H1 (cell line): ENCODE measurements at regions not wholly inside any gene's neighbourhood (a gene's known extent, or its start where the extent isn't known, plus 50 kb on each side); places are given as distances from the start of the nearest gene placed in this dataset.

Experiments used
- CTCF ChIA-PET: fragments of 300-600 bp; sonication (Branson Sonifier 250); formaldehyde crosslinking; loops from one replicate; lab custom pipeline; 2021; ENCODE audit not compliant: partially characterized antibody; lab: Charles Lee
- POLR2A ChIA-PET: fragments of 300-600 bp; sonication (Branson Sonifier 250); formaldehyde crosslinking; loops from one replicate; lab custom pipeline; 2021; ENCODE audit warnings: inconsistent platforms; ENCODE audit not compliant: partially characterized antibody; lab: Charles Lee
- DNase-seq, 2 experiments: peaks; one replicate each; pipeline versions ENCODE4 v3.0.0 to v3.0.0-alpha.2; 2010 to 2022; ENCODE audit warnings: low spot score in 2 of 2, low read depth in 1 of 2, mixed read lengths in 1 of 2
- FAIRE-seq: peaks from 2 replicates; lab custom pipeline; 2011; peaks lifted over from hg19 to GRCh38; lab: Jason Lieb, UNC
- H2AFZ ChIP-seq: 2 replicates; pipeline ENCODE4 v1.8.1; 2012; ENCODE audit warnings: low read length, inconsistent platforms
- H2AK5ac ChIP-seq: 2 replicates; pipeline ENCODE4 v1.6.1; 2013; ENCODE audit warnings: low read depth, low read length
- H2BK120ac ChIP-seq: replicated peaks from 2 replicates; pipeline ENCODE3; 2013; ENCODE audit warnings: low read depth, low read length, inconsistent platforms
- H2BK12ac ChIP-seq: 2 replicates; pipeline ENCODE4 v1.6.1; 2013; ENCODE audit warnings: low read depth, low read length
- H2BK15ac ChIP-seq: 2 replicates; pipeline ENCODE4 v1.6.1; 2013; ENCODE audit warnings: low read length
- H2BK20ac ChIP-seq: 2 replicates; pipeline ENCODE4 v1.6.1; 2013; ENCODE audit warnings: low read length
- H2BK5ac ChIP-seq: 2 replicates; pipeline ENCODE4 v1.6.1; 2013; ENCODE audit warnings: low read depth, low read length
- H3K14ac ChIP-seq: 2 replicates; pipeline ENCODE4 v1.6.1; 2013; ENCODE audit warnings: inconsistent platforms; ENCODE audit not compliant: insufficient read length
- H3K18ac ChIP-seq: 2 replicates; pipeline ENCODE4 v1.6.1; 2013; ENCODE audit warnings: low read length; ENCODE audit errors: extremely low read depth
- H3K23ac ChIP-seq: 2 replicates; pipeline ENCODE4 v1.6.1; 2013; ENCODE audit warnings: inconsistent platforms; ENCODE audit not compliant: insufficient read length
- H3K23me2 ChIP-seq: 2 replicates; pipeline ENCODE4 v1.6.1; 2013; ENCODE audit warnings: low read depth, low read length
- H3K27ac ChIP-seq: 2 replicates; pipeline ENCODE4 v1.6.1; 2011; ENCODE audit warnings: low read depth, low read length, inconsistent platforms
- H3K27me3 ChIP-seq, 4 experiments: replicated peaks in 1 of 4; 1 replicate in 1 of 4; 2 replicates in 3 of 4; pipeline versions ENCODE4 v1.6.1 to v1.8.1; 2011 to 2013; ENCODE audit warnings: low read length in 3 of 4, mild to moderate bottlenecking in 3 of 4, inconsistent platforms in 2 of 4, mixed read lengths in 2 of 4, moderate library complexity in 1 of 4; ENCODE audit not compliant: control insufficient read depth in 3 of 4, insufficient read depth in 3 of 4; ENCODE audit errors: extremely low read depth in 1 of 4
- H3K36me3 ChIP-seq, 4 experiments: 2 replicates each; pipeline versions ENCODE4 v1.6.1 to v1.8.1; 2011 to 2013; ENCODE audit warnings: mild to moderate bottlenecking in 4 of 4, low read length in 3 of 4, moderate library complexity in 2 of 4, control low read depth in 1 of 4, inconsistent platforms in 1 of 4; ENCODE audit not compliant: insufficient read depth in 4 of 4, control insufficient read depth in 2 of 4
- H3K4ac ChIP-seq: replicated peaks from 2 replicates; pipeline ENCODE3; 2013; ENCODE audit warnings: low read length, low read depth, mixed read lengths, inconsistent platforms; ENCODE audit not compliant: insufficient read length
- H3K4me1 ChIP-seq, 4 experiments: replicated peaks in 1 of 4; 1 replicate in 1 of 4; 2 replicates in 3 of 4; pipeline versions ENCODE4 v1.6.1 to v1.8.1; 2011 to 2013; ENCODE audit warnings: low read length in 3 of 4, inconsistent platforms in 2 of 4, mixed read lengths in 1 of 4; ENCODE audit not compliant: insufficient read depth in 4 of 4, control insufficient read depth in 3 of 4
- H3K4me2 ChIP-seq, 2 experiments: 2 replicates each; pipeline versions ENCODE4 v1.6.1 to v1.8.1; 2011 to 2013; ENCODE audit warnings: low read depth in 2 of 2, low read length in 2 of 2, control low read depth in 1 of 2, inconsistent platforms in 1 of 2, mild to moderate bottlenecking in 1 of 2; ENCODE audit not compliant: insufficient read depth in 1 of 2
- H3K4me3 ChIP-seq, 4 experiments: fragments of 200-600, 300-600 bp in 1 of 4; sonication (generic), shearing (Covaris generic), sonication (Bioruptor Twin) in 1 of 4; 2 replicates each; pipeline versions ENCODE4 v1.5.1 to v1.8.1; 2011 to 2016; ENCODE audit warnings: low read length in 4 of 4, low read depth in 3 of 4, control low read depth in 2 of 4, inconsistent platforms in 2 of 4, mild to moderate bottlenecking in 2 of 4, mixed read lengths in 1 of 4, moderate library complexity in 1 of 4; ENCODE audit not compliant: insufficient read depth in 2 of 4; ENCODE audit errors: extremely low read depth in 1 of 4
- H3K56ac ChIP-seq: replicated peaks from 2 replicates; pipeline ENCODE3; 2013; ENCODE audit warnings: low read depth, mild to moderate bottlenecking, mixed read lengths, low read length, inconsistent platforms; ENCODE audit not compliant: insufficient read length
- H3K79me1 ChIP-seq: 2 replicates; pipeline ENCODE4 v1.6.1; 2013; ENCODE audit warnings: low read depth, low read length, control low read depth
- H3K79me2 ChIP-seq, 2 experiments: 2 replicates each; pipeline versions ENCODE4 v1.6.1 to v1.8.1; 2012 to 2013; ENCODE audit warnings: low read length in 2 of 2, mild to moderate bottlenecking in 2 of 2, inconsistent platforms in 1 of 2; ENCODE audit not compliant: insufficient read depth in 2 of 2, control insufficient read depth in 1 of 2
- H3K9ac ChIP-seq, 4 experiments: replicated peaks in 1 of 4; 1 replicate in 1 of 4; 2 replicates in 3 of 4; pipeline versions ENCODE4 v1.6.1 to v1.8.1; 2011 to 2013; ENCODE audit warnings: low read depth in 3 of 4, low read length in 3 of 4, control low read depth in 2 of 4, mild to moderate bottlenecking in 2 of 4, moderate library complexity in 2 of 4, inconsistent platforms in 1 of 4; ENCODE audit errors: extremely low read depth in 1 of 4
- H3K9me3 ChIP-seq, 2 experiments: 2 replicates each; pipeline versions ENCODE4 v1.6.1 to v1.8.1; 2012 to 2013; ENCODE audit warnings: mild to moderate bottlenecking in 2 of 2, moderate library complexity in 2 of 2, control low read depth in 1 of 2, inconsistent platforms in 1 of 2, low read depth in 1 of 2, low read length in 1 of 2, mixed read lengths in 1 of 2; ENCODE audit not compliant: insufficient read depth in 2 of 2
- H4K20me1 ChIP-seq, 2 experiments: replicated peaks in 1 of 2; 2 replicates each; pipeline versions ENCODE3 to v1.8.1; 2011 to 2013; ENCODE audit warnings: inconsistent platforms in 2 of 2, low read length in 2 of 2, mild to moderate bottlenecking in 1 of 2; ENCODE audit not compliant: insufficient read depth in 2 of 2, control insufficient read depth in 1 of 2
- H4K5ac ChIP-seq: 2 replicates; pipeline ENCODE4 v1.6.1; 2013; ENCODE audit warnings: low read length, low read depth, mixed read lengths, inconsistent platforms; ENCODE audit not compliant: insufficient read length
- H4K8ac ChIP-seq: 2 replicates; pipeline ENCODE4 v1.8.0; 2013; ENCODE audit warnings: mild to moderate bottlenecking, moderate library complexity, low read length, inconsistent platforms; ENCODE audit not compliant: insufficient read depth; ENCODE audit errors: extremely low read depth
- H4K91ac ChIP-seq: replicated peaks from 2 replicates; pipeline ENCODE3; 2013; ENCODE audit warnings: low read length, mixed read lengths, inconsistent platforms; ENCODE audit not compliant: insufficient read length
- CBX8 ChIP-seq: fragments of 300-800, 300-1000 bp; sonication (generic); IDR thresholded peaks from 2 replicates; pipeline ENCODE4 v1.7.1; 2016; ENCODE audit warnings: low read depth, low read length, borderline replicate concordance
- HDAC2 ChIP-seq, 2 experiments: fragments of 300-600 bp in 1 of 2; sonication (generic) in 1 of 2; IDR thresholded peaks; 2 replicates each; pipeline ENCODE4 v1.6.1; 2011 to 2012; ENCODE audit warnings: low read depth in 2 of 2, low read length in 2 of 2, mild to moderate bottlenecking in 2 of 2, moderate library complexity in 2 of 2, borderline replicate concordance in 1 of 2, inconsistent platforms in 1 of 2
- KDM5A ChIP-seq: fragments of 200-600 bp; IDR thresholded peaks from 2 replicates; pipeline ENCODE4 v1.7.1; 2012; ENCODE audit warnings: mild to moderate bottlenecking, low read length, inconsistent platforms, mixed read lengths
- MAFK ChIP-seq: IDR thresholded peaks from 2 replicates; pipeline ENCODE4 v1.6.1; 2012; ENCODE audit warnings: low read depth, mild to moderate bottlenecking, improper control_type of control experiment, low read length
- SAP30 ChIP-seq: fragments of 300-600 bp; sonication (generic); IDR thresholded peaks from 2 replicates; pipeline ENCODE4 v1.7.1; 2012; ENCODE audit warnings: low read length, moderate library complexity, mild to moderate bottlenecking, inconsistent platforms; ENCODE audit not compliant: insufficient read depth, insufficient replicate concordance
- SIN3A ChIP-seq, 2 experiments: IDR thresholded peaks in 1 of 2; conservative IDR thresholded peaks in 1 of 2; 2 replicates each; pipeline ENCODE4 v1.6.1; 2011 to 2012; ENCODE audit warnings: low read length in 2 of 2, improper control_type of control experiment in 1 of 2, low read depth in 1 of 2, mild to moderate bottlenecking in 1 of 2
- SIRT6 ChIP-seq: IDR thresholded peaks from one replicate; pipeline ENCODE4 v1.7.1; 2012; ENCODE audit warnings: low read length, inconsistent platforms
- SUZ12 ChIP-seq: fragments of 200-600 bp; sonication (generic); IDR thresholded peaks from 2 replicates; pipeline ENCODE4 v1.6.1; 2012; ENCODE audit warnings: mild to moderate bottlenecking, inconsistent platforms, low read length, moderate library complexity, mixed read lengths
- TAF7 ChIP-seq: optimal IDR thresholded peaks from 2 replicates; pipeline ENCODE3; 2011; ENCODE audit warnings: low read depth, mild to moderate bottlenecking, inconsistent platforms, low read length, moderate library complexity, borderline replicate concordance
- TCF12 ChIP-seq: IDR thresholded peaks from 2 replicates; pipeline ENCODE4 v1.6.1; 2011; ENCODE audit warnings: low read depth, mild to moderate bottlenecking, low read length
- YY1 ChIP-seq: IDR thresholded peaks from 2 replicates; pipeline ENCODE4 v1.6.1; 2011; ENCODE audit warnings: low read depth, mild to moderate bottlenecking, low read length
- WGBS, 2 experiments: shearing (Covaris generic) in 1 of 2; methylation state at CpG; one replicate each; pipeline versions ENCODE4 v1.1.6 to v1.1.7; 2013 to 2015; ENCODE audit warnings: low lambda C conversion rate in 2 of 2, mixed read lengths in 2 of 2, inconsistent platforms in 1 of 2, low coverage in 1 of 2, missing lambda C conversion rate in 1 of 2; ENCODE audit not compliant: insufficient replicate concordance in 2 of 2, insufficient coverage in 1 of 2, insufficient read length in 1 of 2; ENCODE audit errors: extremely low coverage in 1 of 2, missing lambda C conversion rate in 1 of 2; 5-methylcytosine and 5-hydroxymethylcytosine counted together
- TF ChIP-seq, protein P1 (sequence below), 3 experiments: IDR thresholded peaks; 1 replicate in 2 of 3; 2 replicates in 1 of 3; pipeline versions ENCODE4 v1.5.1 to v1.6.1; 2011; ENCODE audit warnings: low read length in 3 of 3, mild to moderate bottlenecking in 3 of 3, inconsistent platforms in 2 of 3, low read depth in 1 of 3, moderate library complexity in 1 of 3; ENCODE audit not compliant: insufficient read depth in 1 of 3; ENCODE audit errors: control extremely low read depth in 1 of 3

DNA sequence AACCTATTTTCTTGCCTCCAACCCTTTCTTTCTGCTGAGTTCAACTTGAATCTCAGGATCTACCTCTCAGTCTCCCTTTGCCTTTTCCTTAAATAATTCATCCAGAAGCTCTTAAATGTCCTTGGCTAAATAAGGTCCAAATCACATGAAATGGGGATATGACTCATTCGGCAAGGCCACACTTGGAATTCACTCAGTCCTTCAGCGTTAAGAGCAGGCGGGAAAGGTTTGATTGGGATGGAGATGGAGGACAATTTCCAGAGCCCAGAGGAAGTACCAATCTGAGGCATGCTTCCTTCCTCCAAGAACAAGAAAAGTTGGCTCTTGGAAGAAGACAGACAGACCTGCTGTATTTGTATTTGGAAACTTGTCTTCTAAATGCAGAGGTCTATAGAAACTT is 128.5 kb downstream of the PROX1 start:
- H3K18ac ChIP-seq, result no peak overlapping the region
- WGBS, 2 experiments, result 84% methylated on average over 3 of the region's 3 CpGs; no CpG with 5 or more reads in 1 of the 2 experiments
- no peak for FAIRE-seq
- TF ChIP-seq, protein P1, sequence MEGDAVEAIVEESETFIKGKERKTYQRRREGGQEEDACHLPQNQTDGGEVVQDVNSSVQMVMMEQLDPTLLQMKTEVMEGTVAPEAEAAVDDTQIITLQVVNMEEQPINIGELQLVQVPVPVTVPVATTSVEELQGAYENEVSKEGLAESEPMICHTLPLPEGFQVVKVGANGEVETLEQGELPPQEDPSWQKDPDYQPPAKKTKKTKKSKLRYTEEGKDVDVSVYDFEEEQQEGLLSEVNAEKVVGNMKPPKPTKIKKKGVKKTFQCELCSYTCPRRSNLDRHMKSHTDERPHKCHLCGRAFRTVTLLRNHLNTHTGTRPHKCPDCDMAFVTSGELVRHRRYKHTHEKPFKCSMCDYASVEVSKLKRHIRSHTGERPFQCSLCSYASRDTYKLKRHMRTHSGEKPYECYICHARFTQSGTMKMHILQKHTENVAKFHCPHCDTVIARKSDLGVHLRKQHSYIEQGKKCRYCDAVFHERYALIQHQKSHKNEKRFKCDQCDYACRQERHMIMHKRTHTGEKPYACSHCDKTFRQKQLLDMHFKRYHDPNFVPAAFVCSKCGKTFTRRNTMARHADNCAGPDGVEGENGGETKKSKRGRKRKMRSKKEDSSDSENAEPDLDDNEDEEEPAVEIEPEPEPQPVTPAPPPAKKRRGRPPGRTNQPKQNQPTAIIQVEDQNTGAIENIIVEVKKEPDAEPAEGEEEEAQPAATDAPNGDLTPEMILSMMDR (IDR thresholded peaks at IDR 0.05; ENCODE audit: control extremely low read depth in 1 of 3, insufficient read depth in 1 of 3, low read depth in 1 of 3, low read length in 3 of 3), result no peak
- TF ChIP-seq SAP30 (no peak), MAFK (no peak), YY1 (no peak), HDAC2 (IDR thresholded peaks at IDR 0.05; ENCODE audit: borderline replicate concordance in 1 of 2, low read depth in 2 of 2, low read length in 2 of 2) (no peak), KDM5A (no peak), CBX8 (no peak), TCF12 (no peak), SUZ12 (no peak), TAF7 (no peak), SIRT6 (no peak), SIN3A (conservative IDR thresholded peaks at IDR 0.05 in 1 of 2, IDR thresholded peaks at IDR 0.05 in 1 of 2; ENCODE audit: low read depth in 1 of 2, low read length in 2 of 2) (no peak)

More for the DNA sequence above, 128.5 kb downstream of the PROX1 start:
- Histone ChIP-seq H2BK120ac (no peak overlapping the region), H3K36me3 (no peaks in the 10 kb centered on the region), H3K4me1 (no peaks in the 10 kb centered on the region; a peak in 1 of 7 replicates), H3K79me2 (no peaks in the 10 kb centered on the region), H2BK15ac (no peak overlapping the region), H3K9ac (no peak overlapping the region), H4K5ac (no peak overlapping the region), H2BK20ac (no peak overlapping the region), H2AK5ac (no peak overlapping the region), H2AFZ (no peak overlapping the region), H3K23ac (no peak overlapping the region), H2BK5ac (no peak overlapping the region), H4K91ac (no peak overlapping the region), H3K9me3 (peaks cover 10 to 11% of the 10 kb centered on the region in 2 experiments), H3K23me2 (no peaks in the 10 kb centered on the region), H3K27me3 (no peaks in the 10 kb centered on the region), H3K4me3 (no peak overlapping the region), H3K56ac (no peak overlapping the region), H3K4me2 (no peak overlapping the region), H3K79me1 (no peaks in the 10 kb centered on the region), H3K27ac (no peak overlapping the region), H4K20me1 (no peaks in the 10 kb centered on the region), H3K14ac (no peak overlapping the region), H4K8ac (no peak overlapping the region), H3K4ac (no peak overlapping the region), H2BK12ac (no peak overlapping the region)
- no peak for DNase-seq
- POLR2A ChIA-PET, result no interaction called here
- CTCF ChIA-PET, result no interaction called here
